Transverse colon (tissue), 3 donors: ENCODE measurements at regions not wholly inside any gene's neighbourhood (a gene's known extent, or its start where the extent isn't known, plus 50 kb on each side); places are given as distances from the start of the nearest gene placed in this dataset.

ENCODE experiments used
- EP300 ChIP-seq: sonication (generic); formaldehyde crosslinking; IDR thresholded peaks from one replicate; pipeline ENCODE4 v1.6.1; 2017; ENCODE audit warnings: antibody characterized with exemption, low read depth
- TF ChIP-seq, protein P1 (sequence below), 5 experiments: fragments of 200-600 bp in 3 of 5; fragments of 450-650 bp in 2 of 5; sonication (generic) in 3 of 5; IDR thresholded peaks; 1 replicate in 2 of 5; 2 replicates in 3 of 5; pipeline ENCODE4 v1.5.1; 2016 to 2017; ENCODE audit warnings: antibody characterized with exemption in 5 of 5, inconsistent platforms in 3 of 5, mild to moderate bottlenecking in 2 of 5, moderate library complexity in 1 of 5

GRCh38 chr17:72343911-72344310, 223.1 kb downstream of the SOX9 start:
- TF ChIP-seq, protein P1, sequence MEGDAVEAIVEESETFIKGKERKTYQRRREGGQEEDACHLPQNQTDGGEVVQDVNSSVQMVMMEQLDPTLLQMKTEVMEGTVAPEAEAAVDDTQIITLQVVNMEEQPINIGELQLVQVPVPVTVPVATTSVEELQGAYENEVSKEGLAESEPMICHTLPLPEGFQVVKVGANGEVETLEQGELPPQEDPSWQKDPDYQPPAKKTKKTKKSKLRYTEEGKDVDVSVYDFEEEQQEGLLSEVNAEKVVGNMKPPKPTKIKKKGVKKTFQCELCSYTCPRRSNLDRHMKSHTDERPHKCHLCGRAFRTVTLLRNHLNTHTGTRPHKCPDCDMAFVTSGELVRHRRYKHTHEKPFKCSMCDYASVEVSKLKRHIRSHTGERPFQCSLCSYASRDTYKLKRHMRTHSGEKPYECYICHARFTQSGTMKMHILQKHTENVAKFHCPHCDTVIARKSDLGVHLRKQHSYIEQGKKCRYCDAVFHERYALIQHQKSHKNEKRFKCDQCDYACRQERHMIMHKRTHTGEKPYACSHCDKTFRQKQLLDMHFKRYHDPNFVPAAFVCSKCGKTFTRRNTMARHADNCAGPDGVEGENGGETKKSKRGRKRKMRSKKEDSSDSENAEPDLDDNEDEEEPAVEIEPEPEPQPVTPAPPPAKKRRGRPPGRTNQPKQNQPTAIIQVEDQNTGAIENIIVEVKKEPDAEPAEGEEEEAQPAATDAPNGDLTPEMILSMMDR (IDR thresholded peaks at IDR 0.05): no peak
- no peak for TF ChIP-seq EP300
